ENCODE measurements at regions not wholly inside any gene's neighbourhood (a gene's known extent, or its start where the extent isn't known, plus 50 kb on each side); places are given as distances from the start of the nearest gene placed in this dataset.

DNA sequence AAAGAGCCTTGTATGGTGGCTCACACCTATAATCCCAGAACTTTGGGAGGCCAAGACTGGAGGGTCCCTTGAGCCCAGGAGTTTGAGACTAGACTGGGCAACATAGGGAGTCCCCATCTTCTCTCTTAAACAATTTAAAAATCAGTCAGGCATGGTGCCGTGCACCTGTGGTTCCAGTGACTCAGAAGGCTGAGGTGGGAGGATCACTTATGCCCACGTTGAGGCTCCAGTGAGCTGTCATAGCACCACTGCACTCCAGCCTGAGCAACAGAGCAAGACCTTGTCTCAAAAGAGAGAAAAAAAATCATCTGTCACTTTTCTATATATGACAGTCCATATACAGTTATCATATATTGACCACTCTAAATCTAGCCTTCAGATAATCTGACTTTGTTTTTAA lies 658.3 kb downstream of the LTN1 start:
- TF ChIP-seq, protein P1, sequence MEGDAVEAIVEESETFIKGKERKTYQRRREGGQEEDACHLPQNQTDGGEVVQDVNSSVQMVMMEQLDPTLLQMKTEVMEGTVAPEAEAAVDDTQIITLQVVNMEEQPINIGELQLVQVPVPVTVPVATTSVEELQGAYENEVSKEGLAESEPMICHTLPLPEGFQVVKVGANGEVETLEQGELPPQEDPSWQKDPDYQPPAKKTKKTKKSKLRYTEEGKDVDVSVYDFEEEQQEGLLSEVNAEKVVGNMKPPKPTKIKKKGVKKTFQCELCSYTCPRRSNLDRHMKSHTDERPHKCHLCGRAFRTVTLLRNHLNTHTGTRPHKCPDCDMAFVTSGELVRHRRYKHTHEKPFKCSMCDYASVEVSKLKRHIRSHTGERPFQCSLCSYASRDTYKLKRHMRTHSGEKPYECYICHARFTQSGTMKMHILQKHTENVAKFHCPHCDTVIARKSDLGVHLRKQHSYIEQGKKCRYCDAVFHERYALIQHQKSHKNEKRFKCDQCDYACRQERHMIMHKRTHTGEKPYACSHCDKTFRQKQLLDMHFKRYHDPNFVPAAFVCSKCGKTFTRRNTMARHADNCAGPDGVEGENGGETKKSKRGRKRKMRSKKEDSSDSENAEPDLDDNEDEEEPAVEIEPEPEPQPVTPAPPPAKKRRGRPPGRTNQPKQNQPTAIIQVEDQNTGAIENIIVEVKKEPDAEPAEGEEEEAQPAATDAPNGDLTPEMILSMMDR (IDR thresholded peaks at IDR 0.05; ENCODE audit: low read length, missing control alignments) = no peak
- no peak for DNase-seq (ENCODE audit: low read depth)
- H3K4me3 ChIP-seq (replicated peaks; ENCODE audit: low read depth, low read length) = no peak overlapping the region

DNA sequence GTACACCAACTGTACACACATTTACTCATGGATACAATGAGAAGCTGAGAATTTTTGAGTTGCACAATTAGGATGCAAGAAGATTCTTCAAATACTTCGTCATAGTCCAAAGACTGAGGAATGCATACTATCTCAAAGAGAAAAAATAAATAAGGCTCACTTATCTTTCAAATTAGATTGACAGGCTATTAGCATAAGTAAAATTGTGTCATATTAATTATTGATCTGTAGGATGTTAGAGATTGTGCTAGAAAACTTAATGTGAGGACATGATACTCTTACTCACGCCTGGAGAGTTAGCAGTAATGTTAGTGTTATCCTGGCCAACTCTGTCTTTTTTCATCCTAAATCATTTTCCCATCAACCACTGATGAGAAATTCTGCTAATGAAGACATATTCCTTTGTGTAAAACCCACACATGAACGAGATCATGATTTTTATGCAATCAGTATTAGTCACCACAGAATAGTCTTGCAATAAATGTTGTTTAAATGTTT lies 659.0 kb downstream of the LTN1 start:
- TF ChIP-seq, protein P1 (IDR thresholded peaks at IDR 0.05; ENCODE audit: low read length, missing control alignments) = no peak
- H3K4me3 ChIP-seq (replicated peaks; ENCODE audit: low read depth, low read length) = no peak overlapping the region
- peak; percentile 81 for DNase-seq (ENCODE audit: low read depth)

DNA sequence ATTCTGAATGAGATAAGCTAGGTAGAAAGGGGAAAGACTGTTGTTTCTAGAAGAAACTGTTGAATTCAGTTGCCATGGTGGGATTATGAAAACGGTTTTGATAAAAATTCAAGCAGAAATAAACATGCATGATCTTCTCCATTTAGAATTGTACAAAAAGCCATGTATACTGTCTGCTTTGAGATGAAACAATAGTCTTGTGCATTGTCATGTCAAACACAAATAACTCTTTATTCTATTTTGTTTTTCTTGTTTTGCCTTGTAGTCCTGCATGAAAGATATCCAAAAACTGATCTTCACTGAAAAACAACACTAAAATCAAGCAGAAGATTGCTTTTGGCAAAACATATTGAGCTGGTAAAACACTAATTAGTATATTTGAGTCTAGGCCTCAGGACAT lies 659.9 kb downstream of the LTN1 start:
- no peak overlapping the region for H3K4me3 ChIP-seq (replicated peaks; ENCODE audit: low read depth, low read length)
- TF ChIP-seq, protein P1 (IDR thresholded peaks at IDR 0.05; ENCODE audit: low read length, missing control alignments) = no peak
- DNase-seq (ENCODE audit: low read depth) = no peak

DNA sequence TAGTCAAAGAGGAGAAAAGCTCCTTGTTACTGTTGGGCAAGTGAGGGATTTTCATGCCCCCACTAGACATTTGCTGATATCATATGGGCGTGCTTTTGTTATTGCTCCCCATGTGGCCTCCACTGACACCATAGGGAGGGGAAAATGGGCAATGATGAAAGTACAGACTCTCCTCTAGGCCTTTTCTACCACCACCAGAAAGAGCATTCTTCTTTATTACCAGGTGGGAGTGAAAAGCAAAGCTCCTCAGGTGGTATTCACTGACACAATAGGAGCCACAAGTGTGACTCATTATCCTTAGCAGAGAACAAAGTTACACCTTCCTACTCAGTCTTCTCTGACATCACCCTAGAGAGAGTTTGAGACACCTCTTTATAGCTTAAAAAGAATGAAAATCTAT lies 667.1 kb downstream of the LTN1 start:
- H3K4me3 ChIP-seq (replicated peaks; ENCODE audit: low read depth, low read length) = no peak overlapping the region
- TF ChIP-seq, protein P1 (IDR thresholded peaks at IDR 0.05; ENCODE audit: low read length, missing control alignments) = no peak
- no peak for DNase-seq (ENCODE audit: low read depth)

DNA sequence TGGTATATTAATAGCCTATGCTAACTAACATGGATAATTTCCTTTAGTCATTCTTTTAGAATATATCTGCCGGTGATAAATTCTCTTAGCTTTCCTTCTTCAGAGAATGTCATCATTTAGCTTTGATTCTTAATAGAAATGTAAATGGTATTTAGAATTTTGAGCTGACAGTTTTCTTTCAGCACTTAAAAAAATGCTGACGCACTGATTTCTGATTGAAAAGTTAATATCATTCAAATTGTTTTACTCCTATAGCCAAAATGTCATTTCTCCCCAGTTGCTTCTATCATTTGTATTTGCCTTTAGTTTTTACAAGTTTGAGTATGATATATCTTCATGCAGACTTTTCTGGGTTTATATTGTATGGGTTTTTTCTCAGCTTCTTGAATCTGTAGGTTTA lies 668.0 kb downstream of the LTN1 start:
- TF ChIP-seq, protein P1 (IDR thresholded peaks at IDR 0.05; ENCODE audit: low read length, missing control alignments) = no peak
- no peak for DNase-seq (ENCODE audit: low read depth)
- H3K4me3 ChIP-seq (replicated peaks; ENCODE audit: low read depth, low read length) = no peak overlapping the region

DNA sequence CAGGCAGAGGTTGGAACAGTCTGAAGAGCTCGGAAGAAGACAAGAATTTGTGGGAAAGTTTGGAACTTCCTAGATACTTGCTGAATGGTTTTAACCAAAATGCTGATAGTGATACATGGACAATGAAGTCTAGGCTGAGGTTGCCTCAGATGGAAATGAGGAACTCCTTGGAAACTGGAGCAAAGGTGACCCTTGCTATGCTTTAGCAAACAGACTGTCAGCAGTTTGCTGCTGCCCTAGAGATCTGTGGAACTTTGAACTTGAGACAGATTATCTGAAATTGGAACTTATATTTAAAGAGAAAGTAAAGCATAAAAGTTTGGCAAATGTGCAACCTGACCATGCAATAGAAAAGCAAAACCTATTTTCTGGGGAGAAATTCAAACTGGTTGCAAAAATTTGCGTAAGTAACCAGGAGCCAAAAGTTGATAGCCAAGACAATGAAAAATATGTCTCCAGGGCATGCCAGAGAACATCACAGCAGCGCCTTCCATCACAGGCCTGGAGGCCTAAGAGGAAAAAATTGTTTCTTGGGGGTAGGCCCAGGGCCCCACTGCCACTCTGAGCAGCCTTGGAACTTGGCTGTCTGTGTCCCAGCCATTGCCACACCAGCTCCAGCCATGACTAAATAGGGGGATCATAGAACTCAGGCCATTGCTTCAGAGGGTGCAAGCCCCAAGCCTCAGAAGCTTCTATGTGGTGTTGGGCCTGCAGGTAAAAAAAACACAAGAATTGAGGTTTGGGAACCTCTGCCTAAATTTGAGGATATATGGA lies 675.3 kb downstream of the LTN1 start:
- TF ChIP-seq, protein P1 (IDR thresholded peaks at IDR 0.05; ENCODE audit: low read length, missing control alignments) = no peak

More for the DNA sequence above, 675.3 kb downstream of the LTN1 start:
- H3K4me3 ChIP-seq (replicated peaks; ENCODE audit: low read depth, low read length) = no peak overlapping the region
- no peak for DNase-seq (ENCODE audit: low read depth)
